PC-9 (cell line): ENCODE measurements at regions not wholly inside any gene's neighbourhood (a gene's known extent, or its start where the extent isn't known, plus 50 kb on each side); places are given as distances from the start of the nearest gene placed in this dataset.

Experiments used
- BruUV-seq: library from RNA; stranded (reverse); fragments of 400-500 nt; replicated peaks from 2 replicates; lab custom pipeline; 2021; lab: Mats Ljungman, UMichigan
- CTCF ChIA-PET: fragments of 300-600 bp; sonication (Branson Sonifier 250); formaldehyde crosslinking; loops from one replicate; lab custom pipeline; 2022; ENCODE audit warnings: antibody characterized with exemption; lab: Charles Lee
- POLR2A ChIA-PET: fragments of 300-600 bp; sonication (Branson Sonifier 250); formaldehyde crosslinking; loops from one replicate; lab custom pipeline; 2022; ENCODE audit warnings: antibody characterized with exemption; ENCODE audit not compliant: unreplicated experiment; lab: Charles Lee
- DNase-seq, 2 experiments: peaks; one replicate each; pipeline versions ENCODE4 v3.0.0 to v3.0.0-alpha.2; 2015 to 2022; ENCODE audit warnings: mixed read lengths in 1 of 2
- H2AFZ ChIP-seq: fragments of 200-600 bp; sonication (generic); 2 replicates; pipeline ENCODE4 v1.8.1; 2017; ENCODE audit warnings: antibody characterized with exemption
- H3F3A ChIP-seq: fragments of 200-600 bp; sonication (generic); 2 replicates; pipeline ENCODE4 v1.8.1; 2017; ENCODE audit warnings: antibody characterized with exemption, mild to moderate bottlenecking, low read depth; ENCODE audit not compliant: insufficient read depth
- H3K27ac ChIP-seq: fragments of 200-600 bp; sonication (generic); 2 replicates; pipeline ENCODE4 v1.6.1; 2016; ENCODE audit warnings: mixed run types
- H3K27me3 ChIP-seq: fragments of 200-600 bp; sonication (generic); 2 replicates; pipeline ENCODE4 v1.6.1; 2016; ENCODE audit warnings: low read depth, mixed run types; ENCODE audit not compliant: insufficient read depth
- H3K36me3 ChIP-seq: fragments of 200-600 bp; sonication (generic); 2 replicates; pipeline ENCODE4 v1.6.1; 2016; ENCODE audit warnings: low read depth, mixed run types
- H3K4me1 ChIP-seq: fragments of 200-600 bp; sonication (generic); replicated peaks from 2 replicates; pipeline ENCODE4 v1.6.1; 2016; ENCODE audit warnings: mixed run types; ENCODE audit not compliant: insufficient read depth
- H3K4me2 ChIP-seq: fragments of 200-600 bp; sonication (generic); 2 replicates; pipeline ENCODE4 v1.6.1; 2017; ENCODE audit warnings: mixed run types
- H3K4me3 ChIP-seq: fragments of 200-600 bp; sonication (generic); 2 replicates; pipeline ENCODE4 v1.6.1; 2016; ENCODE audit warnings: mixed run types
- H3K79me2 ChIP-seq: fragments of 200-600 bp; sonication (generic); 2 replicates; pipeline ENCODE4 v1.6.1; 2017; ENCODE audit warnings: low read depth, mixed run types
- H3K9me2 ChIP-seq: fragments of 200-600 bp; sonication (generic); 2 replicates; pipeline ENCODE4 v1.8.1; 2017; ENCODE audit warnings: mild to moderate bottlenecking; ENCODE audit not compliant: insufficient read depth
- H3K9me3 ChIP-seq: fragments of 200-600 bp; sonication (generic); 2 replicates; pipeline ENCODE4 v1.8.1; 2016; ENCODE audit warnings: low read depth; ENCODE audit not compliant: insufficient read depth
- H4K20me1 ChIP-seq: fragments of 200-600 bp; sonication (generic); 2 replicates; pipeline ENCODE4 v1.8.1; 2017; ENCODE audit not compliant: insufficient read depth
- CTCF ChIP-seq: fragments of 200-600 bp; sonication (generic); conservative IDR thresholded peaks from 2 replicates; pipeline ENCODE4 v1.6.1; 2017; ENCODE audit warnings: mixed run types, antibody characterized with exemption, mild to moderate bottlenecking, moderate library complexity
- EZH2 ChIP-seq: fragments of 200-600 bp; sonication (generic); IDR thresholded peaks from 2 replicates; pipeline ENCODE4 v1.8.0; 2017; ENCODE audit warnings: antibody characterized with exemption, low read depth
- intact Hi-C: fragments of 100-400 bp; cut with micrococcal nuclease; formaldehyde crosslinking; loops from one replicate; pipeline ENCODE4 v1.10.0; 2022; ENCODE audit not compliant: unreplicated experiment

- DNase-seq, result no peak
- H3K79me2 ChIP-seq, result no peaks in the 10 kb centered on the region
- H3K36me3 ChIP-seq, result no peaks in the 10 kb centered on the region
- ChIA-PET POLR2A (no interaction called here), CTCF (no interaction called here)
- no peaks in the 10 kb centered on the region for H3K9me3 ChIP-seq
- no peak overlapping the region for H3K4me2 ChIP-seq
- TF ChIP-seq CTCF (no peak), EZH2 (no peak)
- H3K27me3 ChIP-seq, result peaks cover 2% of the 10 kb centered on the region
- H4K20me1 ChIP-seq, result no peaks in the 10 kb centered on the region
- no peak overlapping the region for H3K27ac ChIP-seq
- H3K9me2 ChIP-seq, result no peaks in the 10 kb centered on the region
- BruUV-seq, result no TSS peak
- no peak overlapping the region for H2AFZ ChIP-seq
- H3K4me1 ChIP-seq, result no peaks in the 10 kb centered on the region
- H3F3A ChIP-seq, result no peaks in the 10 kb centered on the region
- intact Hi-C loops, result no loop called here
- H3K4me3 ChIP-seq, result no peak overlapping the region
These were observed 136.7 kb downstream of the CDCA7 start for GRCh38 chr2:173491418-173491817.

- CTCF ChIA-PET, result no interaction called here
- POLR2A ChIA-PET, result no interaction called here
- TF ChIP-seq EZH2 (no peak), CTCF (0 out of 2 replicates have a peak, but pooled peaks have one; percentile 27)
- Histone ChIP-seq H3K4me3 (no peak overlapping the region), H3K27me3 (no peaks in the 10 kb centered on the region; the same call in 1 of the 2 replicates), H3K4me1 (no peaks in the 10 kb centered on the region), H4K20me1 (no peaks in the 10 kb centered on the region), H3K4me2 (no peak overlapping the region), H3K79me2 (no peaks in the 10 kb centered on the region), H3F3A (no peaks in the 10 kb centered on the region), H3K27ac (no peak overlapping the region), H3K9me2 (no peaks in the 10 kb centered on the region), H3K36me3 (no peaks in the 10 kb centered on the region), H3K9me3 (no peaks in the 10 kb centered on the region), H2AFZ (no peak overlapping the region)
- DNase-seq, result no peak
- intact Hi-C loops, result no loop called here
- no TSS peak for BruUV-seq
These were observed 139.2 kb downstream of the CDCA7 start for GRCh38 chr2:173493874-173494273.

- Histone ChIP-seq H3K4me3 (no peak overlapping the region), H3K27me3 (no peaks in the 10 kb centered on the region; the same call in 1 of the 2 replicates), H3K9me3 (0 out of 2 replicates have a peak, but pooled peaks cover 7% of the 10 kb centered on the region), H3K9me2 (no peaks in the 10 kb centered on the region; the same call in 1 of the 2 replicates), H3K4me2 (peak overlapping the region; percentile 4; the same call in 1 of the 2 replicates), H3K79me2 (no peaks in the 10 kb centered on the region), H3K36me3 (no peaks in the 10 kb centered on the region), H3K4me1 (no peaks in the 10 kb centered on the region), H4K20me1 (no peaks in the 10 kb centered on the region), H2AFZ (no peak overlapping the region), H3F3A (no peaks in the 10 kb centered on the region), H3K27ac (no peak overlapping the region)
- POLR2A ChIA-PET, result no interaction called here
- no TSS peak for BruUV-seq
- CTCF ChIA-PET, result no interaction called here
- no peak for DNase-seq
- intact Hi-C loops, result no loop called here
- TF ChIP-seq EZH2 (no peak), CTCF (no peak)
These were observed 142.1 kb downstream of the CDCA7 start for GRCh38 chr2:173496746-173497145.
